Heart right ventricle (tissue), 16 donors: ENCODE measurements at regions not wholly inside any gene's neighbourhood (a gene's known extent, or its start where the extent isn't known, plus 50 kb on each side); places are given as distances from the start of the nearest gene placed in this dataset.

ENCODE experiments used
- ATAC-seq, 8 donors: fragments of 200-7000 bp; cut with Tn5 transposase; one replicate each; pipeline ENCODE4 v1.9.1; 2020; ENCODE audit warnings: mild to moderate bottlenecking in 8 of 8, moderate library complexity in 8 of 8, moderate number of reproducible peaks in 1 of 8
- DNase-seq, 2 donors: peaks; one replicate each; pipeline ENCODE4 v3.0.0-alpha.2; 2020
- H3K27ac ChIP-seq, 10 donors: fragments of 200-600 bp; sonication (generic) in 2 of 10; one replicate each; pipeline versions ENCODE4 v1.5.0 to v1.8.0; 2020 to 2022; ENCODE audit warnings: mild to moderate bottlenecking in 3 of 10
- H3K27me3 ChIP-seq, 7 donors: fragments of 200-600 bp; one replicate each; pipeline ENCODE4 v1.8.0; 2021 to 2022; ENCODE audit warnings: mild to moderate bottlenecking in 2 of 7
- H3K36me3 ChIP-seq, 9 donors: fragments of 200-600 bp; sonication (generic) in 1 of 9; one replicate each; pipeline versions ENCODE4 v1.5.0 to v1.8.0; 2020 to 2022; ENCODE audit warnings: mild to moderate bottlenecking in 2 of 9
- H3K4me1 ChIP-seq, 9 donors: fragments of 200-600 bp; sonication (generic) in 1 of 9; one replicate each; pipeline versions ENCODE4 v1.5.0 to v1.8.0; 2020 to 2022; ENCODE audit warnings: mild to moderate bottlenecking in 4 of 9
- H3K4me3 ChIP-seq, 10 donors: fragments of 200-600 bp; sonication (generic) in 2 of 10; one replicate each; pipeline versions ENCODE4 v1.5.0 to v1.8.0; 2020 to 2022; ENCODE audit warnings: mild to moderate bottlenecking in 7 of 10, moderate library complexity in 2 of 10
- H3K9me3 ChIP-seq, 11 donors: fragments of 200-600 bp in 10 of 11; sonication (generic) in 2 of 11; one replicate each; pipeline versions ENCODE4 v1.5.0 to v1.8.0; 2013 to 2022; ENCODE audit warnings: mild to moderate bottlenecking in 2 of 11, control low read depth in 1 of 11, moderate library complexity in 1 of 11
- WGBS, 2 donors: extraction: QIAGEN DNeasy Blood & Tissue Kit; methylation state at CpG; one replicate each; pipeline ENCODE4 v1.1.7; 2013; ENCODE audit warnings: inconsistent platforms in 1 of 2; 5-methylcytosine and 5-hydroxymethylcytosine counted together
- intact Hi-C, 10 donors: fragments of 100-400 bp; cut with DNase I; formaldehyde crosslinking; loops; one replicate each; pipeline versions ENCODE4 v1.11.1 to v1.14.2; 2022
- TF ChIP-seq, protein P1 (sequence below), 9 donors: fragments of 200-600 bp; sonication (generic) in 2 of 9; IDR thresholded peaks; one replicate each; pipeline versions ENCODE4 v1.5.0 to v1.8.0; 2021 to 2022; ENCODE audit warnings: antibody characterized with exemption in 9 of 9, mild to moderate bottlenecking in 5 of 9, moderate library complexity in 1 of 9
- donor health status: Arrhythmogenic right ventricular cardiomyopathy.
- donor health status: ischemic (EF 13 %, LVEDD 7.1; RV severe dilation, severe dysfunction).
- donor health status: healthy with polysubstance abuse.
- donor health status: DM: no; HTN: yes; CAD: no.
- donor health status: DM: no; HTN: no; CAD: no.
- donor health status: ischemic (EF 25% LVEDD 6.9; RV normal size, moderate dysfunction).
- donor health status: ischemic (EF 25% LVEDD 5.7; RV mildly dilated, moderate dysfunction).
- donor health status: healthy.
- donor health status: DM: yes; HTN: yes; CAD: no.
- donor health status: Ischemic cardiomyopathy.
- donor health status: ischemic (EF 35%, LVEDD 5.7; RV mildly dilated, moderate dysfunction).
- donor health status: nonischemic (EF 11% LVEDD 7.7; RV severe dilation, severe dysfunction).
- donor health status: DM: yes; HTN: yes; CAD: no.
- donor health status: PGD.
- donor health status: ischemic (EF 29% LVEDD 5.4; RV normal size, mild dysfunction).
- donor health status: nonischemic (EF 23%, LVEDD 6.1; RV moderate dilation, normal function).

- intact Hi-C loops: no loop called here
- Histone ChIP-seq H3K27ac (no peak overlapping the region), H3K36me3 (no peaks in the 10 kb centered on the region), H3K4me1 (no peaks in the 10 kb centered on the region), H3K9me3 (peaks cover 0 to 3% (median 0%) of the 10 kb centered on the region in 11 donors), H3K27me3 (peaks cover 0 to 20% (median 6%) of the 10 kb centered on the region in 7 donors), H3K4me3 (no peak overlapping the region)
- no peak for DNase-seq
- WGBS, 2 donors: 80 to 83% methylated on average over 1 of the region's 1 CpG
- TF ChIP-seq, protein P1, sequence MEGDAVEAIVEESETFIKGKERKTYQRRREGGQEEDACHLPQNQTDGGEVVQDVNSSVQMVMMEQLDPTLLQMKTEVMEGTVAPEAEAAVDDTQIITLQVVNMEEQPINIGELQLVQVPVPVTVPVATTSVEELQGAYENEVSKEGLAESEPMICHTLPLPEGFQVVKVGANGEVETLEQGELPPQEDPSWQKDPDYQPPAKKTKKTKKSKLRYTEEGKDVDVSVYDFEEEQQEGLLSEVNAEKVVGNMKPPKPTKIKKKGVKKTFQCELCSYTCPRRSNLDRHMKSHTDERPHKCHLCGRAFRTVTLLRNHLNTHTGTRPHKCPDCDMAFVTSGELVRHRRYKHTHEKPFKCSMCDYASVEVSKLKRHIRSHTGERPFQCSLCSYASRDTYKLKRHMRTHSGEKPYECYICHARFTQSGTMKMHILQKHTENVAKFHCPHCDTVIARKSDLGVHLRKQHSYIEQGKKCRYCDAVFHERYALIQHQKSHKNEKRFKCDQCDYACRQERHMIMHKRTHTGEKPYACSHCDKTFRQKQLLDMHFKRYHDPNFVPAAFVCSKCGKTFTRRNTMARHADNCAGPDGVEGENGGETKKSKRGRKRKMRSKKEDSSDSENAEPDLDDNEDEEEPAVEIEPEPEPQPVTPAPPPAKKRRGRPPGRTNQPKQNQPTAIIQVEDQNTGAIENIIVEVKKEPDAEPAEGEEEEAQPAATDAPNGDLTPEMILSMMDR (IDR thresholded peaks at IDR 0.05): no peak
- no peak for ATAC-seq
These were observed 53.0 kb upstream of the TDRD3 start for GRCh38 chr13:60343978-60344377.

- ATAC-seq: no peak
- no peak for DNase-seq
- H3K9me3 ChIP-seq: peaks cover 0 to 2% (median 0%) of the 10 kb centered on the region in 11 donors
- intact Hi-C loops: no loop called here
- H3K4me1 ChIP-seq: no peaks in the 10 kb centered on the region
- peaks cover 0 to 15% (median 3%) of the 10 kb centered on the region in 7 donors for H3K27me3 ChIP-seq
- no peak overlapping the region for H3K27ac ChIP-seq
- TF ChIP-seq, protein P1 (IDR thresholded peaks at IDR 0.05): no peak
- 90 to 98% methylated on average over 3 of the region's 3 CpGs for WGBS, 2 donors
- no peak overlapping the region for H3K4me3 ChIP-seq
- no peaks in the 10 kb centered on the region for H3K36me3 ChIP-seq
These were observed 49.8 kb upstream of the TDRD3 start for GRCh38 chr13:60347174-60347573.
